C4-2B (cell line): ENCODE measurements at regions not wholly inside any gene's neighbourhood (a gene's known extent, or its start where the extent isn't known, plus 50 kb on each side); places are given as distances from the start of the nearest gene placed in this dataset.

Experiments used
- CTCF ChIP-seq: fragments of 450-650 bp; conservative IDR thresholded peaks from 2 replicates; pipeline ENCODE4 v1.5.1; 2017; ENCODE audit warnings: mild to moderate bottlenecking
- ZFX ChIP-seq: fragments of 450-650 bp; IDR thresholded peaks from 2 replicates; pipeline ENCODE4 v1.6.1; 2017

DNA sequence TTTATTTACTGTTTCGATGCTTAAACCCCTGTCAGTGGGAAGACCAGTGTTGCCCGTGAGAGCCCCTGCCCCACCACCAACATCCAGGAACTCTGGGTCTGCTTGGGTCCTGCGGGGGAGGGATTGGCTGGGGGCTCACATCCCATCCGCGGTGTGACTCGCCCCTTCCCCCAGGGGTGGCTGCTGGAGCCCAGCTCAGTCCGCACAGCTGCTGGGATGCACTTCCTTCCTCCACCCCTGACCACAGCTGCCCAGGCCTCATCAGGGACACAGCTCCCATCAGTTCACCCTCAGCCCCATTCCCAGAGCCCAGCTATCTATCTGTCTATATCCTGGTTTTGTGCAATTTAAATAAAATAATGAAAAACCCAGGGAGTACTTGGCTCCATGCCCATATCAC is 54.5 kb downstream of the JAKMIP3 start:
- no peak for TF ChIP-seq CTCF
- no peak for TF ChIP-seq ZFX
